ENCODE measurements at regions not wholly inside any gene's neighbourhood (a gene's known extent, or its start where the extent isn't known, plus 50 kb on each side); places are given as distances from the start of the nearest gene placed in this dataset.

GRCh38 chrX:15939737-15940136, 85.1 kb upstream of the AP1S2 start:
- TF ChIP-seq CTCF (IDR thresholded peaks at IDR 0.05; ENCODE audit: low read length): no peak
- TF ChIP-seq EZH2 (IDR thresholded peaks at IDR 0.05; ENCODE audit: borderline replicate concordance, low read length): no peak
